EH (cell line): ENCODE measurements at regions not wholly inside any gene's neighbourhood (a gene's known extent, or its start where the extent isn't known, plus 50 kb on each side); places are given as distances from the start of the nearest gene placed in this dataset.
A peak's percentile ranks its signal among the peaks of the same experiment; 100 is the strongest.

ENCODE experiments used
- DNase-seq: peaks from one replicate; pipeline ENCODE4 v3.0.0-alpha.2; 2015; ENCODE audit warnings: low read depth

GRCh38 chr15:38860674-38861073 lies 296.1 kb upstream of the RASGRP1 start:
- no peak for DNase-seq

DNA sequence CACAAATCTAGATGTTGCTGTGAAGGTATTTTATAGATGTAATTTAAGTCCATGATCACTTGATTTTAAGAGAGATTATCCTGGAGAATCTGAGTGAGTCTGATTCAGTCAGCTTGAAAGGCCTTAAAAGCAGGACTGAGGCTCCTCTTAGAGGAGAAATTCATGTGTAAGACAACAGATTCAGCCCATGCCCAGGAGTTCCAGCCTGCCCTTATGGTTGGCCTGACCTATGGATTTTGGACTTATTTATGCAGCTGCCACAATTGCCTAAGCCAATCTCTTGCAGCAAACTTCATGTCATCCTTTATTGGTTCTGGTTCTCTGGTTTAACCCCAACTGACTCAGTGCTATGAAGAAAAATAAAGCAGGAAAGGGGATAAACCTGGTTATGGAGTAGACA lies 296.5 kb upstream of the RASGRP1 start:
- no peak for DNase-seq

DNA sequence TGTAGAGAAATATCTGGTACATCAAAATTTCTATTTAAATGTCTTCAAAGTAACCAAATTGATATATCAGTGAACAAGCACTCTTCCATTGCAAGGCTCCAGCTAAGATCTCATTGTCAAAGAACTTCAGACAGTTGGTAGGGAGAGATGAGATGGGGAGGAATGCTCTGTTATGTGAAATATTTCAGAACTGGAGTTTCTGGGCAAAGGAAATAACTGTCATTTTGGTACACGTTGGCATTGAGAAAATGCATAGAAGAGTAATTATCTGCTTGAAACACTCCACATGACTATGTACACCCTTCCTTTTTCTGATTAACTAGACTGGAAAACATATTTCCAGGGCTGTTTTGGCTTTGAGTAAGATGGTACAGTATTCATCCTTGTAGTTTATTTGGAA lies 297.5 kb upstream of the RASGRP1 start:
- DNase-seq: peak; percentile 49

DNA sequence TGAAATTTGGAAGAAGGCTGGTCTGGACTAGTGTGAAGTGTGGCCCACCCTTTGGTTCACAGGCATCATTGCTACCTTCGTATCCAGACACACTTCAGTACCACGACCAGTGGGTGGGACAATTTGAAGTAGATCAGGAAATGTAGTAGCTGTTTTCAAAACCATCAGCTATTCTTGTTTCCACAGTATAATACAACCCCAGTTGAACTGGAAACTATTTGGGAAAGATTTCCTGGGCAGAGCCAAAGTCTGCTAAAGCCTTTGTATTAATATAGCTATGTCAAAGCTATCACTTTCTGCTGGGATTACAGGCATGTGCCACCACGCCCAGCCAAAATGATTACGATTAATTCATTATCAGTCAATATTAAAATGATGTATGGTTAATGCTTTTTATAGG lies 298.8 kb upstream of the RASGRP1 start:
- DNase-seq: no peak

DNA sequence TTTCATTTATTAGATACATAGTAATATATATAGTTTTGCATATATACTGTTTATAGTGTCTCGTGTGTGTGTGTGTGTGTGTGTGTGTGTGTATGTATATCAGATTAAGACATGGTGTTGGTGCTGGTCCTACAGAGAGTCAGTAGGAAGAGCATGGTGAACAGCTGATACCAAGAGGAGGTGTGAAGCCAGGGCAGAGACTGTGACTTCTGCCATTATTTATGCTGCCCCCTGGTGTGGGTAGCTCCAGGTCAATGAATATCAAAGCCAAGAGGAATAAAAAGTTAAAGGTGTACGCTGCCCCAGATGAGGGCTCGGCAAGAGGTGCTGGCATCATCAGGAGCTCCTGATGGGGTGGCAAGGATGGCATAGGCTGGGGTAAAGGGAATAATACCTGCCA lies 299.5 kb upstream of the RASGRP1 start:
- DNase-seq: no peak

GRCh38 chr15:38864827-38865581 lies 300.4 kb upstream of the RASGRP1 start:
- peak; percentile 87 for DNase-seq

DNA sequence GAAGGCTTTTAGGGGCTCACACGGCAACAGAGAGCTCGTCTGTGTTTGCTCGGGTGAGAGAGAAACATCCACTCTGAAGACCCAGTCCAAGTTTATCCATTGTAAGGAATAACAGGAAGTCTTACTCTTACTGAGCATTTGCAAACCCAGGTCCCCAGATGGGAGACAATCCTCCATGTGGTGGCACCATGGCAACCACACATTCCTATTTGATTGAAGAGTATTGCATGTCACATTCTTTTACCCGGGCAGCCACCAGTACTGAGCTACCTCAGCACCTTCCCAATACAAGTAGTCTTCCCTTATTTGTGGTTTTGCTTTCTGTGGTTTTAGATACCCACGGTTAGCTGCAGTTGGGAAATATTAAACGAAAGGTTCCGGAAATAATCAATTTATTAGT lies 302.9 kb upstream of the RASGRP1 start:
- peak; percentile 57 for DNase-seq

GRCh38 chr15:38868326-38869114 lies 303.9 kb upstream of the RASGRP1 start:
- peak; percentile 94 for DNase-seq

GRCh38 chr15:38871638-38872037 lies 307.0 kb upstream of the RASGRP1 start:
- DNase-seq: no peak

DNA sequence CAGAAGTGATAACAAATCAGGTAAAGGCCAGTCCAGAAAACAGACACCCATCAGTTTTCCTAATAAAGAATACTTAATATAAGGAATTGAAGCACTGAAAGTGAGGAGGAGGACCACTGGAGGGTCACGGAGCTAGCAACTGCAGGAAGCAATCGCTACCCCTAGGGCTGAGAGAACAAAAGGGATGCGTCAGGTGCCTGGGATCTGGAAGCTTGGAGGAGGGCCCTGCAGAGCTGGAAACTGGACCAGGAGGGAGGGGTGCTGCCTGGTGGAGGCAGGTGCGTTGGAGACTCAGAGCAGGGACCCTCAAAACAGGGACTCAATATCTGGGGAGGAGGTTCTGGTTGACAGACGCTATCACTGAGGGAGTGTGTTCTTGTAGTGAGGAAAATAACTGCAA lies 308.1 kb upstream of the RASGRP1 start:
- no peak for DNase-seq

GRCh38 chr15:38873158-38873557 lies 308.5 kb upstream of the RASGRP1 start:
- no peak for DNase-seq

DNA sequence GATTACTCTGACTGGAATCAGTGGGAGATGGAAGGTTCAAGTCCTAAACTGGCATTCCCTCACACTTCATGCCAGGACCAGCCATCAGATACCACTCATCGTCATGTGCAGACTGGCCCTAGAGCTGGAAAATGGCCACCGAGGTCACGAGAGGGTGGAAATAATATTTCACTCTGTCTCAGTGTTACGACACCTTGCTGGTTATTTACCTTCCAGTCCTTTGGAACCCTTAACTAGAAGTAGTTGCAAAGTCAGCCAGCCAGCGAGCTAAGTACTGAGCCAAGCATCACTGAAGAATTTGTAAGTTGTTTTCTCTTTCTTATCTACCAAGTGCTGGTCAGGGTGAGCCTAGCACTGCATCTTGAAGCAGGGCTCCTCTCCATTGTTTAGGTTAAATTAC lies 309.9 kb upstream of the RASGRP1 start:
- DNase-seq: no peak

DNA sequence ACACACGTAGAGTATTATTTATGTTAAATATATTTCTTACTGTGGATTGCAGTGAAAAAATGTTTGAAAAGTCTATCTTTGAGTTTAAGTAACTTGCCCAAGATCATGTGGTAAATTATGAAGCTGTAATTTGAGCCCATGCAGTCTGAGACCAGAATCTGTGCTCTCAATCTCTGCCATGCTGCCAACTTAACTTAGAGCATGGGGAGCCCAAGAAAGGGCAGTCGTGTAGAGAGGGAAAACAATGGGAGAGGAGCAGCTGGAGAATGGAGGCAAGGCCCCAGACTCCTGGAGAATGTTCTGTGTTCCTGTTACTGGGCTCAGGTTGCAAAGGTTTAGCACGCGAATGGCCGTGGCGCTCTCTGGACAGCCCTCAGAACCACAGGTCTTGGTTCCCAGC lies 311.6 kb upstream of the RASGRP1 start:
- DNase-seq: no peak

- DNase-seq: no peak
Observed at GRCh38 chr15:38876621-38877020, 312.0 kb upstream of the RASGRP1 start.

DNA sequence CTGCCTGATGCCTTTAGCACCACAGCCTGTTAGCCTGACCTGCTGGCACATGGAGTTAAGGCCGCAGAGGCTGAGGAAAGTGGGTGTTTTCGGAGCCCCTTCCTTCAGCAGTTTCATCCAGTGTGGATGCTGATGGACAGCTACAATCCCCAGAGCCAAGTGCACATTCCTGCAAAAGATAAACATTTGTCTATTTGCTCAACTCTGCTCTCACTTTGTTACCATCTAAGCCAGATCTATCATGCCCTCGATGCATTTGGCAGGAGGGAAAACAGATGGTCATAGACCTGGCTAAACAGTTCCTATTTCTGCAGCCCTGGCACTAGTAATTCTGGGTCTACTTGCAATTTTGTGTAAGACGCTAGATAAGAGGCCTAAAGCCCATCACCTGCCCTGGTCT lies 312.9 kb upstream of the RASGRP1 start:
- no peak for DNase-seq

DNA sequence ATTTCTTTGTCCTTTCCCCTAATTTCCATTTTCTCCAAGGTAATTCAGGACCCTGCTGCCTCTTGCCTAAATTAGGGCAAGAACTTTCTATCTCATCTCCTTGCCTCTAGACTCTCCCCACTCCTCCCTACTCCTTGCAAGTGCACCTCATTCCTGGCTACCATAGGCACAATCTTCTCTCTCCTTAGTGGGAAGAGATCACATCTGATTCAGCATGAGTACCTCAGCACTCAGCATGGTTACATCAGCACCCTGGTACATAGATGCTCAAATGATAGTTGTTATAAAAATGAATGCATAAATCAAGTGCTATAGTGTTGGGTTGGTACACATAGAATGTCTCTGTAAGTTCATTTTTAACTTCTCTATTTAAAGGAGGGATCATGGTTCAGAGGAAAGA lies 313.4 kb upstream of the RASGRP1 start:
- no peak for DNase-seq

DNA sequence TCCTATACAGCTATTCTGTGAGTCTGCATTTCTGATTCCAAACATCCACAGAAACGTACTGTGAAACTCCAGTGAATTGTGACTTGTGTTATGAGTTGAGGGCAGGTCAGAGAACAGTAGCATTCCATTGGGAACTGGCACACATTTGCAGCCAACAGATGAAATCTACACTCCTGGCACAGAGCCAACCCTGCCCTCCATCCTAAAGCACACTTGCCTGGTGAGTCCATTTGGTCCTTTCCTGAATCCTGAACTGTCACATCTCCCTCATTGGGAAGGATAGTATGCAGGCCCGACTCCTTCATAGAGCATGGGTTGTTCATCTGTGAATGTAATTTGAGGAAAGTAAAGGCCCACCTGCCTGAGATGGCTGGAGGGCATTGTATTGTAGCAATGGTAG lies 314.3 kb upstream of the RASGRP1 start:
- DNase-seq: no peak

DNA sequence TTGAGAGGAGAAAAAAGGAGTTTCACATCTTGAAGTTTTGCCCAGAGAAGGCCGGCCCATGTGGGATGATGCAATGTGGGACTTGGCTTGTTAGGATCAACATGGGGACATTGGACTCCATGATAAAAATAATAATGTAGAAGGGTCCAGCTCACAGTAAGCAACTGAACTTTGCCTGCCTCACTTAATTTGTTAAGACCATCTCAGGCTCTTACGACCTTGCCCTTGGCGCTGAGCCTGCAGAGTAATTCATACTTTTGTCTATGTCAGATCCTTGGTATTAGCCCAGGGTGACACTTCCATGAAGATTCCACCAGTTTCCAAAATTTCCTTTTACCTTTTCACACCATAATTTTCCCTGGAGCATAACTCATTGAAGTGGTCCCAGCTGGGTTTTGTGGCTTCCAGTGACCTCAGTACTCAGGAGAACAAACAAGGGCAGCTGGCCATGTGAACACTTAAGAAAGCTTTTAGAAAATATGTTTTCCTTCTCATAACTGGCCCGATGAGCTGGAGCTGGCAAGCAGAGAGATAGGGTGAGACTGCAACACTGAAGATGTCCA lies 315.4 kb upstream of the RASGRP1 start:
- peak; percentile 80 for DNase-seq

- peak; percentile 59 for DNase-seq
Observed at GRCh38 chr15:38882221-38882620, 317.6 kb upstream of the RASGRP1 start.

GRCh38 chr15:38883987-38884386 lies 319.4 kb upstream of the RASGRP1 start:
- DNase-seq: peak; percentile 93

DNA sequence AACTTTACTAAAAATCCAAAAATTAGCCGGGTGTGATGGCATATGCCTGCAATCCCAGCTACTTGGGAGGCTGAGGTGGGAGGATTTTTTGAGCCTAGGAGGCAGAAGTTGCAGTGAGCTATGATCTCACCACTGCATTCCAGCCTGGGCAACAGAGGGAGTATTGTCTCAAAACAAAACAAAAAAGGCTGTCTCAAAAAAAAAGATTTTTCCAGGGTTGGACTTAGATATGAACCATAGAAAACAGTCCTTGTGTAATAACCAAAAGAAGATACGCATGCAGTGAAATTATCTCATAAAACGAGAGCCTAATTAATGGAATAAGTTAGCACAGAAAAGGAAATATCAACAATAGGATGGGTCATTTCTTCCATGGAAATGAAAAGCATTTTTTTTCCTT lies 320.4 kb upstream of the RASGRP1 start:
- peak; percentile 85 for DNase-seq

DNA sequence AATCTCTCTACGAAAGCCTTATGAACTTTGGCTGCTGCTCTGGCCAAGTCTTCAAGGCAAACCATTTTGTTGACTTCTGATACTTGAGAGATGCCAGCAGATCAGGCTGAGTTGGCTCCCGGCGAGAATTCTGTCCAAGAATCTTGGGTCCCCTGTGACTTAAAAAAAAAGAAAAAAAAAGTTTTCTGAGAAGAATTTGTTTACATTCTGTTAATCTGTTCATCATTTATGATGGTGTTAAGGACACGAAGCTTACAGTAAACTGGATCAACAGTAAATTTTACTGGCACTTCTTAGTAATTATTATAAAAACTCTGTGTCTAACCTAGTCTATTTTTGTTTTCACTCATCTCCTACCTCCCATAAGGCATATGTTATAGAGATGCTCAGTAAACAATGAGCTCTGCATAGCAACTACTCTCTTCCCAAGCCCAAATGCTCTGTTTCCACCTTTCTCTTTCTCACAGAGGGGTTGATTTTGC lies 320.9 kb upstream of the RASGRP1 start:
- peak; percentile 82 for DNase-seq
